ENCODE measurements at regions not wholly inside any gene's neighbourhood (a gene's known extent, or its start where the extent isn't known, plus 50 kb on each side); places are given as distances from the start of the nearest gene placed in this dataset.
"Not testable (repeated sequence)": the region's sequence is repeated elsewhere in the genome, so short reads cannot be mapped to it uniquely, and the experiment has no call there.

GRCh38 chr4:66275411-66276038 is 605.2 kb upstream of the EPHA5 start:
- no peak for DNase-seq (ENCODE audit: low read depth)

- DNase-seq (ENCODE audit: low read depth) = no peak
Observed at GRCh38 chr4:66273110-66273509, 602.8 kb upstream of the EPHA5 start.

- not testable (repeated sequence) for DNase-seq (ENCODE audit: low read depth)
Observed at GRCh38 chr4:66270356-66270755, 600.1 kb upstream of the EPHA5 start.

- not testable (repeated sequence) for DNase-seq (ENCODE audit: low read depth)
Observed at GRCh38 chr4:66266554-66266953, 596.3 kb upstream of the EPHA5 start.

GRCh38 chr4:66266035-66266434 is 595.7 kb upstream of the EPHA5 start:
- DNase-seq (ENCODE audit: low read depth) = no peak

GRCh38 chr4:66252291-66252690 is 582.0 kb upstream of the EPHA5 start:
- no peak for DNase-seq (ENCODE audit: low read depth)

- no peak for DNase-seq (ENCODE audit: low read depth)
Observed at GRCh38 chr4:66246643-66247042, 576.4 kb upstream of the EPHA5 start.

- no peak for DNase-seq (ENCODE audit: low read depth)
Observed at GRCh38 chr4:66235876-66236275, 565.6 kb upstream of the EPHA5 start.

GRCh38 chr4:66229885-66230284 is 559.6 kb upstream of the EPHA5 start:
- DNase-seq (ENCODE audit: low read depth) = no peak

GRCh38 chr4:66225539-66225938 is 555.2 kb upstream of the EPHA5 start:
- DNase-seq (ENCODE audit: low read depth) = no peak

GRCh38 chr4:66223068-66223703 is 552.9 kb upstream of the EPHA5 start:
- DNase-seq (ENCODE audit: low read depth) = no peak

- no peak for DNase-seq (ENCODE audit: low read depth)
Observed at GRCh38 chr4:66219401-66219800, 549.1 kb upstream of the EPHA5 start.

- no peak for DNase-seq (ENCODE audit: low read depth)
Observed at GRCh38 chr4:66216252-66216651, 546.0 kb upstream of the EPHA5 start.

- no peak for DNase-seq (ENCODE audit: low read depth)
Observed at GRCh38 chr4:66212489-66212888, 542.2 kb upstream of the EPHA5 start.

GRCh38 chr4:66204534-66205247 is 534.4 kb upstream of the EPHA5 start:
- DNase-seq (ENCODE audit: low read depth) = no peak

- DNase-seq (ENCODE audit: low read depth) = no peak
Observed at GRCh38 chr4:66202870-66203269, 532.6 kb upstream of the EPHA5 start.

- no peak for DNase-seq (ENCODE audit: low read depth)
Observed at GRCh38 chr4:66197451-66197850, 527.2 kb upstream of the EPHA5 start.

- DNase-seq (ENCODE audit: low read depth) = no peak
Observed at GRCh38 chr4:66193487-66193886, 523.2 kb upstream of the EPHA5 start.

GRCh38 chr4:66187175-66187720 is 517.0 kb upstream of the EPHA5 start:
- DNase-seq (ENCODE audit: low read depth) = no peak

GRCh38 chr4:66186095-66186494 is 515.8 kb upstream of the EPHA5 start:
- no peak for DNase-seq (ENCODE audit: low read depth)

- DNase-seq (ENCODE audit: low read depth) = no peak
Observed at GRCh38 chr4:66182636-66183035, 512.3 kb upstream of the EPHA5 start.

- peak; percentile 23 for DNase-seq (ENCODE audit: low read depth)
Observed at GRCh38 chr4:66178906-66179305, 508.6 kb upstream of the EPHA5 start.

GRCh38 chr4:66169341-66169740 is 499.1 kb upstream of the EPHA5 start:
- DNase-seq (ENCODE audit: low read depth) = peak; percentile 21

Data from iris pigment epithelial cell (primary cell).